HepG2 (cell line): ENCODE measurements at regions not wholly inside any gene's neighbourhood (a gene's known extent, or its start where the extent isn't known, plus 50 kb on each side); places are given as distances from the start of the nearest gene placed in this dataset.

Experiments used
- ATAC-seq: fragments of 200-7000 bp; cut with Tn5 transposase; 3 replicates; pipeline ENCODE4 v1.9.1; 2020; ENCODE audit warnings: mild to moderate bottlenecking, moderate library complexity
- BruUV-seq: library from RNA; stranded (reverse); fragments of 400-500 nt; replicated peaks from 2 replicates; lab custom pipeline; 2021; lab: Mats Ljungman, UMichigan
- CTCF ChIA-PET: fragments of 300-600 bp; formaldehyde crosslinking; extraction: SDS; loops from one replicate; lab custom pipeline; 2021; ENCODE audit warnings: low total read pairs, inconsistent platforms, low intra/inter-chr PET ratio; lab: Yijun Ruan, JAX
- POLR2A ChIA-PET: fragments of 350-600 bp; sonication (Branson Sonifier 250); formaldehyde crosslinking; loops from one replicate; lab custom pipeline; 2020; ENCODE audit warnings: antibody characterized with exemption, inconsistent platforms; lab: Yijun Ruan, JAX
- DNase-seq: peaks from one replicate; pipeline ENCODE4 v3.0.0-alpha.2; 2015; ENCODE audit warnings: low spot score
- FAIRE-seq: peaks from 3 replicates; lab custom pipeline; 2011; peaks lifted over from hg19 to GRCh38; lab: Jason Lieb, UNC
- H2AFZ ChIP-seq: one replicate; pipeline ENCODE4 v1.6.1; 2011; ENCODE audit warnings: low read length, inconsistent platforms
- H3K27ac ChIP-seq: fragments of 300-600 bp; 3 replicates; pipeline ENCODE4 v1.8.0; 2011; ENCODE audit warnings: mixed run types, mild to moderate bottlenecking, mixed read lengths, low read length, inconsistent platforms; ENCODE audit not compliant: insufficient read depth; ENCODE audit errors: extremely low read length
- H3K27me3 ChIP-seq, 2 experiments: fragments of 200-600 bp in 1 of 2; 2 replicates in 1 of 2; 3 replicates in 1 of 2; pipeline versions ENCODE4 v1.6.0 to v1.8.0; 2011; ENCODE audit warnings: low read length in 2 of 2, mild to moderate bottlenecking in 2 of 2, moderate library complexity in 2 of 2, inconsistent platforms in 1 of 2; ENCODE audit not compliant: insufficient read depth in 2 of 2, control insufficient read depth in 1 of 2
- H3K36me3 ChIP-seq, 2 experiments: fragments of 200-600 bp in 1 of 2; replicated peaks in 1 of 2; 2 replicates in 1 of 2; 3 replicates in 1 of 2; pipeline versions ENCODE4 v1.5.1 to v1.8.0; 2011; ENCODE audit warnings: low read length in 2 of 2, inconsistent platforms in 1 of 2; ENCODE audit not compliant: insufficient read depth in 2 of 2, control insufficient read depth in 1 of 2
- H3K4me1 ChIP-seq: 2 replicates; pipeline ENCODE4 v1.5.1; 2012; ENCODE audit warnings: low read length, inconsistent platforms; ENCODE audit not compliant: insufficient read depth
- H3K4me2 ChIP-seq: 2 replicates; pipeline ENCODE4 v1.6.0; 2011; ENCODE audit warnings: low read depth, low read length, inconsistent platforms
- H3K4me3 ChIP-seq, 3 experiments: fragments of 200-600 bp in 1 of 3; sonication (generic), shearing (Covaris generic) in 1 of 3; replicated peaks in 1 of 3; 2 replicates each; pipeline ENCODE4 v1.5.1; 2011 to 2016; ENCODE audit warnings: low read length in 3 of 3, inconsistent platforms in 2 of 3, low read depth in 2 of 3, mild to moderate bottlenecking in 2 of 3, control low read depth in 1 of 3, mixed read lengths in 1 of 3; ENCODE audit not compliant: insufficient read depth in 1 of 3
- H3K79me2 ChIP-seq: one replicate; pipeline ENCODE4 v1.6.1; 2011; ENCODE audit warnings: low read length, inconsistent platforms; ENCODE audit not compliant: insufficient read depth
- H3K9ac ChIP-seq: 2 replicates; pipeline ENCODE4 v1.6.0; 2011; ENCODE audit warnings: mild to moderate bottlenecking, low read depth, low read length, inconsistent platforms; ENCODE audit not compliant: insufficient read depth
- H3K9me3 ChIP-seq: 2 replicates; pipeline ENCODE4 v1.5.1; 2012; ENCODE audit warnings: mild to moderate bottlenecking, low read length
- H4K20me1 ChIP-seq: 2 replicates; pipeline ENCODE4 v1.6.0; 2011; ENCODE audit warnings: inconsistent platforms, mild to moderate bottlenecking, low read length, moderate library complexity; ENCODE audit not compliant: insufficient read depth
- HDAC2 ChIP-seq: sonication (generic); formaldehyde crosslinking; IDR thresholded peaks from 2 replicates; pipeline ENCODE4 v1.4.0; 2020; ENCODE audit warnings: missing genetic modification reagents
- HMGA1 ChIP-seq: sonication (generic); formaldehyde crosslinking; conservative IDR thresholded peaks from 2 replicates; pipeline ENCODE4 v1.4.0; 2020; ENCODE audit warnings: missing genetic modification reagents
- HMGXB3 ChIP-seq: sonication (generic); formaldehyde crosslinking; IDR thresholded peaks from 2 replicates; pipeline ENCODE4 v1.4.0; 2020; ENCODE audit warnings: missing genetic modification reagents, borderline replicate concordance
- HMGXB4 ChIP-seq, 2 experiments: sonication (generic) in 1 of 2; formaldehyde crosslinking in 1 of 2; IDR thresholded peaks; 2 replicates each; pipeline versions ENCODE4 v1.4.0 to v1.6.1; 2018 to 2020; ENCODE audit warnings: missing genetic modification reagents in 2 of 2, borderline replicate concordance in 1 of 2, low read depth in 1 of 2, mild to moderate bottlenecking in 1 of 2, missing biosample characterization in 1 of 2
- KLF9 ChIP-seq: IDR thresholded peaks from 2 replicates; pipeline ENCODE4 v1.6.1; 2016; ENCODE audit warnings: low read depth
- MAFG ChIP-seq: sonication (generic); formaldehyde crosslinking; IDR thresholded peaks from 2 replicates; pipeline ENCODE4 v1.5.1; 2020; ENCODE audit warnings: mild to moderate bottlenecking, missing genetic modification reagents
- PRDM4 ChIP-seq: sonication (generic); formaldehyde crosslinking; IDR thresholded peaks from 2 replicates; pipeline ENCODE4 v1.9.0; 2021; ENCODE audit warnings: missing genetic modification reagents, borderline replicate concordance
- SRSF4 ChIP-seq: fragments of 200-400 bp; formaldehyde crosslinking; IDR thresholded peaks from one replicate; pipeline ENCODE4 v1.6.1; 2018; ENCODE audit warnings: mild to moderate bottlenecking, low read depth, low read length, moderate library complexity; ENCODE audit not compliant: poor library complexity, severe bottlenecking
- ZNF207 ChIP-seq: fragments of 450-650 bp; IDR thresholded peaks from 2 replicates; pipeline ENCODE4 v1.6.1; 2016; ENCODE audit warnings: antibody characterized with exemption, borderline replicate concordance
- ZNF30 ChIP-seq: sonication (generic); formaldehyde crosslinking; IDR thresholded peaks from 2 replicates; pipeline ENCODE4 v1.5.0; 2020; ENCODE audit warnings: mild to moderate bottlenecking, missing genetic modification reagents
- ZNF773 ChIP-seq: sonication (generic); formaldehyde crosslinking; IDR thresholded peaks from 2 replicates; pipeline ENCODE4 v1.4.0; 2020; ENCODE audit warnings: missing genetic modification reagents, borderline replicate concordance
- WGBS: methylation state at CpG from one replicate; pipeline ENCODE4 v1.1.6; 2017; ENCODE audit warnings: low lambda C conversion rate; 5-methylcytosine and 5-hydroxymethylcytosine counted together
- in situ Hi-C: cut with HindIII; loops from 2 replicates; pipeline ENCODE4 v1.10.0; 2017; ENCODE audit warnings: low pct_unique_long_range_greater_than_20kb; ENCODE audit not compliant: extremely low pct_ligation_motif_present
- intact Hi-C: fragments of 100-400 bp; cut with micrococcal nuclease; formaldehyde crosslinking; loops from one replicate; pipeline ENCODE4 v1.10.0; 2022; ENCODE audit not compliant: unreplicated experiment
- TF ChIP-seq, protein P1 (sequence below): sonication (generic); formaldehyde crosslinking; IDR thresholded peaks from 2 replicates; pipeline ENCODE4 v1.9.0; 2021; ENCODE audit warnings: missing genetic modification reagents, mild to moderate bottlenecking, borderline replicate concordance
- TF ChIP-seq, protein P2 (sequence below): sonication (generic); formaldehyde crosslinking; IDR thresholded peaks from 2 replicates; pipeline ENCODE4 v1.8.1; 2023; ENCODE audit warnings: mild to moderate bottlenecking, inconsistent platforms, moderate library complexity, missing genetic modification reagents, borderline replicate concordance

DNA sequence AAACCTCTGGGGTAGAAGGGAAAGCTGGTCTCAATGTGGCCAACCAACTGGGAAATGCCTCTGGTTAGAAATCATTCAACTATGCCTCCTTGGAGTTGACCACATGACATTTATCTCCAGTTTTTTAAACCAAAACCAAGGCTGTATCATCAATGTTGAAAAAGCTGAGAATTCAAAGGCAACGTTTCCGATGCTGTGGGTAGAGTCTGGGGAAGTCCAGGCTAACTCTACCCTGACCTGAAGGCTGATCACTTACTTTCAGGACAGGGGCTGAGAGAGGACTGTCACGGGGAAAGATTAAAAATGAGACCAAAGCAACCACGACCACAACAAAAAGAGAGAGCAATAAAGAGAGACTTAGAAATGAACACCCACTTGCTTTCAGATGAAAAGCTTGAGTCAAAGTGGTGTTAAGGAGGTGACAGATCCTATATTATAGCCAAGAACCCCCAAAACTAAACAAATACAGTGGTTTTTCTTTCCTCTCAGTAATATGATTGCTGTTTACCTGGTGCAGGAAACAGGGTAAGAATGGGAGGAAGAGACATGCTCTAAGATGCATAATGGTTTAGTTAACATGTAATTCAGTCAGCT, 90.8 kb upstream of the TNFSF4 start:
- Histone ChIP-seq H3K79me2 (no peaks in the 10 kb centered on the region), H4K20me1 (no peaks in the 10 kb centered on the region), H3K4me3 (no peak overlapping the region), H3K9ac (no peak overlapping the region), H3K9me3 (no peaks in the 10 kb centered on the region), H3K27me3 (no peaks in the 10 kb centered on the region), H3K36me3 (no peaks in the 10 kb centered on the region), H3K4me2 (no peak overlapping the region), H3K4me1 (peaks cover 14% of the 10 kb centered on the region), H2AFZ (no peak overlapping the region), H3K27ac (no peak overlapping the region)
- in situ Hi-C loops (no loop called here), intact Hi-C loops (no loop called here)
- CTCF ChIA-PET: no interaction called here
- no peak for FAIRE-seq
- no TSS peak for BruUV-seq
- ATAC-seq: no peak
- 31% methylated on average over 4 of the region's 4 CpGs for WGBS
- no peak for DNase-seq
- POLR2A ChIA-PET: no interaction called here
- no peak for TF ChIP-seq HMGA1 (CRISPR knock-in tag)
- TF ChIP-seq, protein P1, sequence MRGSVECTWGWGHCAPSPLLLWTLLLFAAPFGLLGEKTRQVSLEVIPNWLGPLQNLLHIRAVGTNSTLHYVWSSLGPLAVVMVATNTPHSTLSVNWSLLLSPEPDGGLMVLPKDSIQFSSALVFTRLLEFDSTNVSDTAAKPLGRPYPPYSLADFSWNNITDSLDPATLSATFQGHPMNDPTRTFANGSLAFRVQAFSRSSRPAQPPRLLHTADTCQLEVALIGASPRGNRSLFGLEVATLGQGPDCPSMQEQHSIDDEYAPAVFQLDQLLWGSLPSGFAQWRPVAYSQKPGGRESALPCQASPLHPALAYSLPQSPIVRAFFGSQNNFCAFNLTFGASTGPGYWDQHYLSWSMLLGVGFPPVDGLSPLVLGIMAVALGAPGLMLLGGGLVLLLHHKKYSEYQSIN (CRISPR knock-in tag): no peak
- TF ChIP-seq HMGXB4 (CRISPR knock-in tag; IDR thresholded peaks at IDR 0.05; ENCODE audit: borderline replicate concordance in 1 of 2, low read depth in 1 of 2): no peak
- no peak for TF ChIP-seq HMGXB3 (CRISPR knock-in tag)
- no peak for TF ChIP-seq PRDM4 (CRISPR knock-in tag)
- TF ChIP-seq KLF9: no peak
- no peak for TF ChIP-seq MAFG (CRISPR knock-in tag)
- TF ChIP-seq SRSF4: no peak
- TF ChIP-seq, protein P2, sequence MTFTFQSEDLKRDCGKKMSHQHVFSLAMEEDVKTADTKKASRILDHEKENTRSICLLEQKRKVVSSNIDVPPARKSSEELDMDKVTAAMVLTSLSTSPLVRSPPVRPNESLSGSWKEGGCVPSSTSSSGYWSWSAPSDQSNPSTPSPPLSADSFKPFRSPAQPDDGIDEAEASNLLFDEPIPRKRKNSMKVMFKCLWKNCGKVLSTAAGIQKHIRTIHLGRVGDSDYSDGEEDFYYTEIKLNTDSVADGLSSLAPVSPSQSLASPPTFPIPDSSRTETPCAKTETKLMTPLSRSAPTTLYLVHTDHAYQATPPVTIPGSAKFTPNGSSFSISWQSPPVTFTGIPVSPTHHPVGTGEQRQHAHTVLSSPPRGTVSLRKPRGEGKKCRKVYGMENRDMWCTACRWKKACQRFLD (CRISPR knock-in tag): no peak
- TF ChIP-seq HDAC2 (CRISPR knock-in tag): no peak
- TF ChIP-seq ZNF207: no peak
- no peak for TF ChIP-seq ZNF30 (CRISPR knock-in tag)
- TF ChIP-seq ZNF773 (CRISPR knock-in tag): no peak
